NCI-H187 treated with DMSO at 0.1 percent for 48 hours (cell line): ENCODE measurements at regions not wholly inside any gene's neighbourhood (a gene's known extent, or its start where the extent isn't known, plus 50 kb on each side); places are given as distances from the start of the nearest gene placed in this dataset.
A peak's percentile ranks its signal among the peaks of the same experiment; 100 is the strongest.

Experiments used
- DNase-seq: peaks from one replicate; lab custom pipeline; 2025; lab: John Stamatoyannopoulos, UW

DNA sequence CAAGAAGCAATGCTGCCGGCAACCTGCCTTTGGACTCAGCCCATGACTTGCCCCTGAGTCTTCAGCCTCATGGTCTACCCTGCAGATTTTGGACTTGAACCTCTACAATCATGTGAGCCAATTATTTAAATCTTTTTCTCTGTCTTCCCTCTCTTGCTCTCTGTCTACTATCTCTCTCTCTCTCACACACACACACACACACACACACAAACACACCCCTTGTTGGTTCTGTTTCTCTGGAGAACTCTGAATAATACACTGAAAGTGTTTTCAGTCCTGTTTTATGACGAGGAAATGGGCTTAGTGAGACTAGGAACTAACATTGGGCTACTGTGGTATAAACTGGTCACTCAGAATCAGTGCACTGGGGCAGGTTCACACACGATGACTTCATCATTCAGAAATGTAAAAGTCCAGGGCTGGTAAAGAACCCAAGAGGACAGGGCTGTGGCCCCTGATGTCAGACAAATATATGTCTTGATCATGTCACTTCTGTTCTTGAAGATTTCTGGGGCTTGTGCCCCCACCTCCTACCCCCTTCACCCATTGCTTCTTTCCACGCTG lies 266.1 kb upstream of the SIX2 start:
- no peak for DNase-seq

DNA sequence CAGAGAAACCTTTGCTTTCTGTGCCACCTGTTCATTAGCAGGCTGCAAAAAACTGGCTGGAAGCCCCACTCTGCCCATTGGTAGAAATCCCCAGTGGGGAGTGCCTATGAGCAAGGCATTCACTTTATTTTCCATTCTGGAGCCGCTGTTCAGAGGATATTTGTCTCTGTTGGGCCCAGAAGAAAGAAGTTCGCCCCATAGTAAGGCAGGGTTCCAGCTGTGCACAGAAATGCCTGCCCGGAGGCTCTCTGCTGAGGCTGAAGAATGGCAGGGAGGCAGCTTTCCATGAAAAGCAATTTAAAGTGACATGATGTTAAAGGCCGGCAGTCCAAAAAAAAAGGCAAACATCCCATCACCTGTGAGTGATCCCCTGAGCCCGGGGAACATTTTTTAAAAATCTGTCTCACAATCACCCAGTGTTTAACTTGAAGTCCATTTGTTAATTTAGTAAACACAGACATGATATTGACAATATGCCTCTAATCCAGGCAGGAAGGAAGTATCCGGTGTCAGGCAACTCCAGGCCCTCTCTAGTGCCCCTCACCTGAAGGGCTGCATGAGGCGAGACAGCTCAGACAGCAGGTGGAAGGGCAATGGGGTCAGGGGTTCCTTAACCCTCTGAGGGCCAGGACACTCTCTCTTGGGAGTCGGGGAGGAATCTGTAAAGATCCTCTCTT lies 265.1 kb upstream of the SIX2 start:
- no peak for DNase-seq

DNA sequence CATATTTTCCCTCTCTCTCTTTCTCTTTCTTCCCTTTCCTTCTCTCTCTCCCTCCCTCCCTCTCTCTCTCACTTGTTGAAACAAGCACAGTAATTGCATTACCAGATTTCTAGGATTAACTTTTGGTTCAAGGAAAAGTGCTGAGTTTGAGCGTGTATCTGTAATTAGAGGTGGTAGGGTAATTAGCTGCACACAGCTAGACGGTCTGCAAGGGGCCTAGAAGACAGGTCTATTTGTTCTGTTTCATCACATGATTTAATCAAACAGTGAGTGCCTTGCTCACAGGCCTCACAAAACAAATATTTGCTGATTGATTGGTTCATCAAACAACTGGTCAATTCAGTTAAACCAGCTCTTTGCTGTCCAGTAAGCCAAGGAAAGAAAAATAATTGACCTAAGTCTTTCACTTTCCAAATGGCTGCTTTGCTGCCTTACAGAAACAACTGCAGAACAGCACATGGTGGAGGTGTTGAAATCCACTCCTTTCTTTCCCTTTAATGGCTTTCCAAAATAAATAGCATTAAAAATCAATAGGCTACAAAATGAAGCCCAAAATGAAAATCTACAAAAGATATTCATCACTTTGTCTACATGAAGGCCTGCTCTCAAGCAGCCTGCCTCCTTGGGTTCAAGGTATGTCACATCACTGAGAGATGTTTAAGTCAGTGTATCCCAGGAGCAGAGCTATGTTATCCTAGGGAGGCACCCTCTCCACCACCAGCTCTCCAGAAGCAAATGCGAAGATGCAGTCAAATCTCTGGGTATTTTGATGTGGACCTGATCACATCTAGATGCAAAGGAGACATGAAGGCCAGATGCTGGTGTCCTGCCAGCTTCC lies 264.4 kb upstream of the SIX2 start:
- no peak for DNase-seq

DNA sequence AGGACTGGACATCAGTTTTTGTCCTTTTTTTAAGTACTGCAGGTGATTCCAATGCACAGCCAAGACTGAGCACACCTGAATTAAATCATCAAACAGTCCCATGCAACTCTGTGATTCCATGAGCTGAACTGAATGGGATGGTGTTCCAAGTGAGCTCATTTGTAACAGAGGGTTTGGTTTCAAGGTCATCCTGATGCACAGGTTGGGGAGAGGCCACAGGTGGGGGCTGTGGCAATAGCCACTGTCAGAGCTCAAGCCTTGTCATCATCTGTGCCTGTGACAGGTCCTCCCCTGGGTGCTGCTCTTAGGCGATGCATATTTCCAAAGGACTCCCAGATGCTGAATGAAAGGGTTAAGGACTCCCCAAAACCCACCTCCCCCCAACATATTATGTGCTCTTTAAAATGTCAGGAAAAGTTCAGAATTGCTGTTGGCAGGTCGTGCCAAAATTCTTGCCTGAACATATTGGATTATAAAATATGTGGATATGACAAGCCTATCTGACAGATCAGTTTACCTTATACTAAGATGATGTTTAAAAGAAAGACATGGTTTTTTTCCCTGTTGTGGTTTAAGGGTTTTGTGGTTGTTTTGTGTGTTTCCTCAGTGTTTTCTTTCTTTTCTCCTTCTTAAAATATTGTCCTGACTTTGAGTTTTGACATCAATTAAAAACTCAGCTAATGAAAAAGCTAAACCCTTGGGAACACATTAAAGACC lies 263.5 kb upstream of the SIX2 start:
- DNase-seq, result no peak

DNA sequence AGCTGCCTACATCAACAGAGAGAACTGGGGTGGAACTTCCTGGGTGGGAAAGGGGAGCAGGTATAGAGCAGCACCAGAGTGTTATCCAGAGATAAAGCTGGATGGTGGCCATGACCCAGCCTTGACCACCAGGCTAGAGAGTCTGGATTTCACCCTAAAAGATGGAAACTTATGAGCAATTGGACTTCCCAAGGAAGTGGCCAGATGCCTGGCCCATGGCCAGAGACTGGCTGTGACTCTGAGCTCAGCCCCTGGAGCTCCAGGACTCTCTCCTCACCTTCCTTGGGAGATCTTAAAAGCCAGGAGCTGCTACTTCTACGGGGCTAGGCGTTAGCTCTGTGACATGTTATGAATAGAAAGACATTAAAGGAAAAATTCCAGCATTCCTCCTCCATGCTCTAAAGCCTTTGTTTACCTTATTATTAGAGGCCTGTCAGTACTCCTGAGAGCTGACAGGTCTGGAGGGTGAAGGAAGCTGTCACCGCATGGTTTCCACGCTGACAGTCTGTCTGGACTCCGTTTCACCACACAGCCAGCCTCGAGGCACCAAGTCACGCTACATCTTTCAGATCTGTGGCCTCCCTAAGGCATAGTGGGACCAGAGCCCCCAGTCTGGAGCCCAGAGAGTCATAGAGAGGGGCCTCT lies 260.0 kb upstream of the SIX2 start:
- DNase-seq, result no peak

DNA sequence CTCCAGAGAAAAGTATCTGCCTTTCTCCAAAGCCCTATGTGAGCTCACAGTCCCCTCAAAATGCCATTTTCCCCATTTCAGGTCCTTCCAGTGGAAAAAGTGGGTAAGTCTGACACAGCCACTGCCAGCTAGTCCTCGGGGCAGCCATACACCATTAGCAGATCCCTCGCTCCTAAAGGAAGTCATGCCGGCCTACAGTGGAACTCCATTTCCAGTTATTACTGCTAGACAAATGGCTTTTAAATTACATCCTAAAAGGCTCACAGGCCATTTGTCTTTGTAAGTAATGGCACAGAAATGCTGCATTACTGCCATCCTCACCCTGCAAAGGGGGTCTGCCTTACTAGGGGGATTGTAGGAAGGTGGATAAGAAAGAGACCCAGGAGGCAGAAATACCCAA lies 259.4 kb upstream of the SIX2 start:
- no peak for DNase-seq

DNA sequence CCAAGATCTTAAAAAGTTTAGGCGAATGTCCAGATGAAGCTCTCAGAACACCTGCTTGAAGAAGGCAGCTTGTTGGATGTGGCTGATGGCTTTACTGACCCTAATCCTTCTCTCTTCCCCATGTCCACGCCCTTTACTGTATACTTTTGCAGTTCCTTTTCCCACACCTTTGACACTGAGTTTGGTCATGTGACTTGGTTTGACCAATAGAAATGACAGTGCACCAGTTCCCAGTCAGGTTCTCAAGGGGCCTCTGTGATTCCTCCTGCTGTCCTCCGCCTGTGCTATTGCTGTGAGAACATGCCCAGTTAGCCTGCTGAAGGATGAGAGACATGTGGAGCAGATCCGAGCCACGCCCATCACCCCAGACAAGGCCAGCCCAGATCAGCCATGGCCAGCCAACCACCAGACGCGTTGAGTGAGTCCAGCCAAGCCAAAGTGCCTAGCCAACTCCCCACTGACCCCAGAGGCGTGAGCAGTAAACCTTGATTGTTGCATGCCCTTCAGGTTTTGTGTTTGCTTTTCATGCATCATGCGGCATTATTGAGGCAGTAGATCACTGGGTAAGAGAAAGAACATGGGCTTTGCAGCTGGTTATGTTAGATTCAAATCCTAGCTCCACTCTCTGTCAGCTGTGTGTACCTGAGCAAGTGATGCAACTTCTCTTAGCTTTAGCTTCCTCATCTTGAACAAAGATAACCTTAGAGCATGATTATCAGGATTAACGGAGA lies 258.0 kb upstream of the SIX2 start:
- no peak for DNase-seq

DNA sequence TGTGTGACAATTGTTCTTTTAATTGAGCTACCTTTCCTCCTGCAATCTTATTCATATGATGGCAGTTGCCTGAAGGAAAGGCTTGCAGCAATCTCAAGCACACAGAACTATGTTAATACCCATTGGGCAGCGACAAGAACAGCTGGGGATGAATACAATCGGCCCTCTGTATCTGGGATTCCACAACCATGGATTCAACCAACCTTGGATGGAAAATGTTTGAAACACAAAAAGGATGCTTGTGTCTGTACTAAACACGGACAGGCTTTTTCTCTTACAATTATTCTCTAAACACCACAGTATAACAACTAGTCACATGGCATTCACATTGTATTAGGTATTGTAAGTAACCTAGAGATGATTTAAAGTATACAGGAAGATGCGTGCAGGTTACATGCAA lies 256.1 kb upstream of the SIX2 start:
- no peak for DNase-seq

DNA sequence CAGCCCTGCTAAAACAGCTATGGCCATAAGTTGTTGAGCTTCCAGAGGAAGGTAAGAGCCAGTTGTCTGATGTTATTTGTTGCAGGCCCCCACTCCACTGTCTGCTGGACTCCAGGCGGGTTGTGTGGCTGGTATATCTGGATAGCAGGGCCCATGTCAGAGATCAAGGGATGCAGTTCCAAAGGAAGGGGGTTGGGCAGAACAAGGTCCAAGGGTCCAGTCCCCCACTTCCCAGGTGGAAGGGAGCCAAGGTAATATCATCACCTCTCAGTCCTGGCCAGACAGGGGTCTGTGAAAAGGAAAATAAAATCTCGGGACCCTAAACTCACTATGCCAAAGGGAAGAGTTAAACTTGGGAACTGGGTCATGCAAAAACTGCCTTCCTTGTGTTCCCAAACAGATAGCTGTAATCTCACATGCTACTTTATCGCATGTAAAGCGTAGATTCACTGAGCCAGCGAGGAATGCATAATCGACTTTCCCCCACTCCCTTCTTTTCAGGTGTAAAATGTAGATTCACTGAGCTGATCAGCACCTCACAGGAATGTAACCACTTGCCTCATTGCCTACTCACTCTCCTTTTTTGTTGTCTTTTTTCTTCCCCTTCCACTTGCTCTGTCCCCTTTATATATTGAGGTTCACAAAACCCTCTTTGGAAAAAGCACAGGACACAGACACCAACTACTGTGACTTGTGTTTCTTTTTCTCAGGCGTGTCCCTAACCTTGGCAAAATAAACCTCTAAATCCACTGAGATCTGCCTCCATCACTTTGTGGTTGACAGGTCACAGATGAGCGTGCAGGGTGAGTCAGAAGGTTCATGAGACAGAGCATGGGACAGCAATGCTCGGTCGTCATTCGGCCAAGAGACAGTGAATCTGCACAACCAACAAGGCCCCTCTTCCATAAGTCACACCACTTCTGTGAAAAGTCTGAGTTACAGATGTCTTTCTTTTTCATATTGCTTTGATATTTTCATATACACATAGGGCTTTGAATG lies 255.3 kb upstream of the SIX2 start:
- DNase-seq, result no peak

DNA sequence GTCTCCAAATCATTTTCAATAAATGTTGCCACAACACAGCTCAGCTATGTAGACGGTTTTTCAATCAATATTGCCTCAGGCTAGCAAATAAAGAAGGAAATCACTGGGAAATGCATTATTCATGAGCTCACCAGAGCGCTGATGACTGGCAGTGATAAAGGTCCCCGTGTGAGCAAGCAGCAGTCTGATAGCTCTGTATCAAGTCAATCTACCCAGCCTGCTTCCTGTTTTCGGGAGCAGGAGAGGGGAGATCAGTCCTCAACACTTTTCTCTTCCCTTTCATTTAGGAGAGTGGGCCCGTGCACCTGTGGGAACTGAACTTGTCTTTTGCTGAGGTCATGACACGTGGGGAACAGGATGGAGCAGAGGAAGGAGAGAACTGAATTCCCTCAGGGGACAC lies 253.9 kb upstream of the SIX2 start:
- DNase-seq, result no peak

DNA sequence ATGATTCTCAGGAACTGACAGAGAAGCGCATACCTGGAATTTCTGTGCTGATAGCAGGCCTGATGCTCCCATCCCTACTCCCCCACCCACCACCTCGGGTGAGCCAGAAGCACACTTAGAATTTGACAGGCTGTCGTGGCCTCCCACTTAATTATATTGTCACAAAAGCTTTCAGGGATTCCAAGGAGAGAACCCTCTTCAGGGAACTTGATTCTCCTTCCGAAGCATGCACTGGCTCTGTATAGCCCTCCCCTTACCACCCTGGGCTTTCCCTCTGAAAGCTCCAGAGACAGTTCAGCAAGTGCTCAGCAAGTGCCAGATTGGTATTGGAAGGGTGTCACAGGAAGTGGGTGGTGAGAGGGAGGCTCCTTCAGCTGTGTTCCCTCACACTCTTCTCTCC lies 252.5 kb upstream of the SIX2 start:
- no peak for DNase-seq

DNA sequence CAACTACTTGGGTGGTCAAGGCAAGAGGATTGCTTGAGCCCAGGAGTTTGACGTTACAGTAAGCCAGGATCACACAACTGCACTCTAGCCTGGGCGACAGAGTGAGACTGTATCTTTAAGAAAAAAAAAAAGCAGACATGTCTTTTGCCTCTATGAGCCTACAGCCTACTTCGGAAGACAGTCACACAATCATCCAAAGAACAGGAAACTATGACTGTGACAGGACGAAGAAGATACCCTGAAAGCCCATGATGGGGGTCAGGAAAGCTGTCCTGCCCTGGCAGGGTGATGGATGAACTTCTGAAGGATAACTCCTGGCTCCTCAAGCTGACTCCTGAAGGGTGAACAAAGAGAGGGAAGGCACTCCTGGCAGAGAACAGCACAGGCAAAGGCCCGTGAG lies 251.7 kb upstream of the SIX2 start:
- DNase-seq, result no peak

DNA sequence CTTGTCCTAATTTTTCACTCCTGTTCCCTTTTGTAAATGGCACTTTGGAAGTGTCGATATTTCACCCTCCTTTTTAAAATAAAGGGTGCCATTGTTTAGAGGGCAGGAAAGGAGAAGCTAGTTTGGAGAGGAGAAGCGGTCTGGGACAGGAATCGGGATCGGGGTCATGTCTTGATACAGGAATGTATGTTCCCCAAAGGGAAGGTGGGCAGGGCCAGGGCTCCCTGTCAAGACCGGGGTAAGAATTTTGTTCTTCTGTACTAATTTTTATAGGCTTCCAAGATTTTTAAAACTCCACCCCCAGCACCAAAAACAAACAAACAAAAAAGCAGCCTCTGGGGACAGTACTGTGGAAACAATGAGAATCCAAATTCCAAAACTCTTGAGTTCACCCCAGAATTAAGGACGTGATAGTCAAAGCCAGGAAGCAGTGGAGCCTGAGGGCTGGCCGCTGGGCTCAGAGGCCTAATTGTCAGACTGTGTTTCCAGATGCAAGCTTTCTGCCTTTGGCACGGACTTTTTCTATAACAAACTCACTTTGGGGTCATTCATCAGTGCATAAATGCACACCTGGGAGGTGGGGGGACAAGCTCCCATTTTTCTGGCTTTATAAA lies 250.4 kb upstream of the SIX2 start:
- DNase-seq, result no peak

DNA sequence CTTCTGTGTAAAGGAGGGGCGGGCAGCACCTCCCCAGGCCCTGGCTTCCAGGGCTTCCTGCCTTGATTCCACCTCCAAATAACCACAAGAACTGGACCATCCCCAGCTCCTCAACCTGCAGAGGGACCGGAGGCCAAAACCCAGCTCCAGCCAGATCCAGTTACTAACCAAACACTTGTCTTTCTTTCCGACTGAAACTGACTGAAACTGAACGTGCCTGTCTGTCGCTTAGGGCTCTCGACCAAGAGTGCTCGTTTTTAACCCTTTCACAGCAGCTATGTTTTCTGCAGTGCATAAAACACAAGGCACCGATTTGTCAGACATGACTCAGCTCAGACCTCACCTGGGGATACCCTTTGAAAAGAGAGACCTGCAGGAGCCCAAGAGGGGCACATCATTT lies 249.9 kb upstream of the SIX2 start:
- DNase-seq, result peak; percentile 95

DNA sequence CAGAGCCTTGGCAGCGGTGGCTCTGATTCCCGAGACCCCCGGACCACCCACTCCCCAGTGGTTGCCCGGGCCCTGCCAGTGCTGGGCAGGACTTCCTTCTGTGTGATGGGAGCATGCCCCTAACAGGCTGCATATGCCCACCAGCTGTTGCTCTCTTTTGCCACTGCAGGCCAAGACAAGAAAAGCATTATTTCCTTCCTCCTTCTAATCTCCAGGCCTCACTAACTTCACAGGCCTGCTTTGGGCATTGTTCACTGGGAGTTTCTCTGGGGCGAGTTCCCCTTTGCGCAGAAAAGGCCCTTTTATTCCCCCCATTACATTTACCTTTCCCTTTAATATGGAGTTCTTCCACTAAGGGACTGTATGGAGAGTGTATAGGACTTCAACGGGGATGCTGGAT lies 249.1 kb upstream of the SIX2 start:
- DNase-seq, result no peak

DNA sequence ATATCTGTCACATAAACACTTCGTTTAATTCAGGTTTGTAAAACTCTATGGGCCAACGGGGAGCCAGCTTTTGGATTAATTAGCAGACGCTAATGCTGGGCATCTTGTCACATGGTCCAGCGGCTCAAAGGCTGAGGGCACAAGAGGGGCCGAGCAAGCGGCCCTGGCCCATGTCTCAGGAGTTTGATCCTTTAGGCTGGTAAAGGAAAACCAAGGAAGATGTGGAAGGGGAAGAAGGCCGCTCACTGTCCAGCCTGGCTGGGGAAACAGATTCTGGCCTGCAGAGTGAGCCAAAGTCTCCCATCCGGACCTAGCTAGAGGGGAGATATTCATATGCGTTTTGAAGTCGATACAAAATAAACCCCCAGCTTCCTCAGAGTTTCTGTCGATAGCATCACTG lies 248.6 kb upstream of the SIX2 start:
- no peak for DNase-seq

DNA sequence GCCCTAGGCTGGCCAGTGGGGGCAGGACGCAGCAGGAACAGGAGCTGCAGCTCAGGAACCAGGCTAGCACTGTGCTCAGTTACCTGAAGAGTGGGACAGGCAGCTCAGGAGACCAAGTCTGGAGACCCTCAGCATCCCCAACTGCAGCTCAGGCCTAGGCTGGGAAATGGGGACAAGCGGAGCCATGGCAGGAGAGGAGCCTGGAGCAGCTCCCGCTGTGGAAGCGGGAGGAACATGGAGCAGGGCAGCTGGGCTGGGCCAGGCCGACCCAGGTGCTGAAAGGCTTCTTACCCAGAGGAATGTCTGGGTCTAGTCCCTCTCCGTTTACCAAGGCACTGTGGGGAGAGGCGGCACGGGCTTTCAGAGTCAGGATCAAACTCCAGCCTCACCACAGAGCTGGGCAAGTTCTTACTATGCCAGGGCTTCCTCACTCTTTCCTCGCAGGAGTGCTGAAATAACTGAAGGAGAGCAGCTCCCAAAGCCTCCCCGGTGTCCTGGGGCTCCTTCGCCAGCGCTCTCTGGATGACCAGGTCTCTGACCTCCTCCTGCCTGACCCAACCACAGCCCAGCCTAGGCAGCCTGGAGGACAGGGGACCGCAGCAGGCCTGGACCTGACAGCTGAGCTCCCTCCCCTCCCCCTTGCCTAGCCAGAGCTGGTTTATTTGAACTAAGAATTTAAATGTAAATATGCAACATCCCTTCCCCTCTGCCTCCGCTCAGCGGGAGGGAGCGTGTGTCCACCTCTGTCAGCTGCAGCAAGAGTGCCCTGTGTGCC lies 247.8 kb upstream of the SIX2 start:
- DNase-seq, result no peak

DNA sequence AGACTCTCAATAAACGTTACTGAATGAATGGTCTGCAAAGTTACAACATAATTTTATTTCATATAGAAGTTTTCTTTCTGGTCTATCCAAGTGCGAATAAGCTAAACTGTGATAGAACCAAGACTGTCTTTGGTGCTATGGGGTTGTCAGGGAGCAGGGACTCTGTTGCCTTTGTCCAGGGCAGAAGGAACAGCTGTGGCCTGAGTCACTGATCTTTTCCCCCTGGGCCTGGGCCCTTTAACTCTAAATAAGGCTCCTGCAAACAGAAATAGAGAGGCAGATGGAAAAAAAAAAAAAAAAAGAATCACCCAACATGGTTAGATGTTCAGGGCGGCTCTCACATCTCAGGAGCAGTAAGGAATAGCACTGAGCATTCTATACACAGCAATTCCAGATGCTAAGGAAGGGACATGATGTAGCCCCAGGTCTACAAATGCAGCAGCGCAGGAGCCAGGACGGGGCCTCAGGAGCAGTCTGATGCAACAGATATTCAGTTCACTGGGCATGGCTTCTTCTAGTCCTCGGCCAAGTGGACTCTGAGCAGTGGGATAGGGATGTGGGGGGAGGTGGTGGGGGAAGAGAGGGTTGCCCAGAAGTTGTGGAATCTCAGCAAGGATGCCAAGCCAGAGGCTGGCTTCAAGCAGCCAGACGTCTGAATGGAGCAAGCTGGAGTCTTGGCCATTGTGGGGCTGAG lies 247.1 kb upstream of the SIX2 start:
- no peak for DNase-seq
